Esophagus muscularis mucosa (tissue), 4 donors: ENCODE measurements at regions not wholly inside any gene's neighbourhood (a gene's known extent, or its start where the extent isn't known, plus 50 kb on each side); places are given as distances from the start of the nearest gene placed in this dataset.

Experiments used
- DNase-seq: peaks from one replicate; pipeline ENCODE4 v3.0.0-alpha.2; 2017; ENCODE audit errors: extremely low spot score
- H3K27ac ChIP-seq, 4 donors: fragments of 200-600 bp; sonication (generic); replicated peaks in 1 of 4; 1 replicate in 3 of 4; 2 replicates in 1 of 4; pipeline ENCODE4 v1.5.1; 2016 to 2019; ENCODE audit warnings: mild to moderate bottlenecking in 1 of 4
- H3K27me3 ChIP-seq, 4 donors: fragments of 200-600 bp; sonication (generic); one replicate each; pipeline versions ENCODE4 v1.5.1 to v1.6.0; 2016 to 2019
- H3K36me3 ChIP-seq, 4 donors: fragments of 200-600 bp; sonication (generic); one replicate each; pipeline ENCODE4 v1.5.1; 2016 to 2019
- H3K4me1 ChIP-seq, 4 donors: fragments of 200-600 bp; sonication (generic); one replicate each; pipeline ENCODE4 v1.5.1; 2016 to 2019
- H3K4me3 ChIP-seq, 4 donors: fragments of 200-600 bp; sonication (generic); 1 replicate in 2 of 4; 2 replicates in 2 of 4; pipeline ENCODE4 v1.5.1; 2016 to 2019; ENCODE audit warnings: mild to moderate bottlenecking in 4 of 4, moderate library complexity in 1 of 4
- H3K9me3 ChIP-seq, 4 donors: fragments of 200-600 bp; sonication (generic); 1 replicate in 3 of 4; 2 replicates in 1 of 4; pipeline ENCODE4 v1.5.1; 2016 to 2019
- EP300 ChIP-seq: sonication (generic); formaldehyde crosslinking; IDR thresholded peaks from one replicate; pipeline ENCODE4 v1.6.1; 2017; ENCODE audit warnings: antibody characterized with exemption
- POLR2A ChIP-seq: fragments of 450-650 bp; IDR thresholded peaks from one replicate; pipeline ENCODE4 v1.6.1; 2017; ENCODE audit warnings: antibody characterized with exemption, moderate library complexity, mild to moderate bottlenecking, low read depth
- POLR2AphosphoS5 ChIP-seq, 2 donors: sonication (generic); formaldehyde crosslinking; IDR thresholded peaks; one replicate each; pipeline ENCODE4 v1.6.1; 2017; ENCODE audit warnings: antibody characterized with exemption in 2 of 2
- WGBS: methylation state at CpG from one replicate; pipeline ENCODE4 v1.1.5; 2018; 5-methylcytosine and 5-hydroxymethylcytosine counted together
- intact Hi-C: fragments of 100-400 bp; cut with DNase I; formaldehyde crosslinking; loops from one replicate; pipeline ENCODE4 v1.15.1; 2023
- TF ChIP-seq, protein P1 (sequence below), 3 experiments: fragments of 200-600 bp in 2 of 3; fragments of 450-650 bp in 1 of 3; sonication (generic) in 2 of 3; IDR thresholded peaks; one replicate each; pipeline ENCODE4 v1.5.1; 2017 to 2019; ENCODE audit warnings: antibody characterized with exemption in 3 of 3, mild to moderate bottlenecking in 2 of 3, moderate library complexity in 1 of 3

DNA sequence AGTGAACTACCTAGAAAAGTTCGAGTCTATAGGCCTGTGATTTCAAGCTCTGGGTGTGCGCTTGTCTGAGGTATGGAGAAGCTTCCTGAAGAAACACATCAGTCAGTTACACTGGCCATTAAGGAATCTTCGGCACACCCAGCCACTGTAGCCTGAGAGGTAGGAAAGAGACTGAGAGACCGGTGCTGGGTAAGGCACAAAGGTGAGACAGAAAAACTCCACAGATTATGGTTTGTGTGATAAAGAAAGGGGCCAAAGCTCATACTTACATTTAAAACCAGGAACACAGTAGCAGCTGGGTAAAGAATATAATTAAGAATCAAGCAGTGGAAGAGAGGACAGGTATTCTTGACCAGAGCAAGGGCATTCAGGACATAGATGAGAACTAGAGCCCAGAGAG, 74.8 kb upstream of the TTC29 start:
- 87% methylated on average over 4 of the region's 4 CpGs for WGBS
- no peaks in the 10 kb centered on the region for H3K4me1 ChIP-seq
- H3K27me3 ChIP-seq, result no peaks in the 10 kb centered on the region
- intact Hi-C loops, result no loop called here
- H3K27ac ChIP-seq, result no peak overlapping the region
- no peaks in the 10 kb centered on the region for H3K9me3 ChIP-seq
- no peak for TF ChIP-seq POLR2A
- no peak for TF ChIP-seq EP300
- TF ChIP-seq, protein P1, sequence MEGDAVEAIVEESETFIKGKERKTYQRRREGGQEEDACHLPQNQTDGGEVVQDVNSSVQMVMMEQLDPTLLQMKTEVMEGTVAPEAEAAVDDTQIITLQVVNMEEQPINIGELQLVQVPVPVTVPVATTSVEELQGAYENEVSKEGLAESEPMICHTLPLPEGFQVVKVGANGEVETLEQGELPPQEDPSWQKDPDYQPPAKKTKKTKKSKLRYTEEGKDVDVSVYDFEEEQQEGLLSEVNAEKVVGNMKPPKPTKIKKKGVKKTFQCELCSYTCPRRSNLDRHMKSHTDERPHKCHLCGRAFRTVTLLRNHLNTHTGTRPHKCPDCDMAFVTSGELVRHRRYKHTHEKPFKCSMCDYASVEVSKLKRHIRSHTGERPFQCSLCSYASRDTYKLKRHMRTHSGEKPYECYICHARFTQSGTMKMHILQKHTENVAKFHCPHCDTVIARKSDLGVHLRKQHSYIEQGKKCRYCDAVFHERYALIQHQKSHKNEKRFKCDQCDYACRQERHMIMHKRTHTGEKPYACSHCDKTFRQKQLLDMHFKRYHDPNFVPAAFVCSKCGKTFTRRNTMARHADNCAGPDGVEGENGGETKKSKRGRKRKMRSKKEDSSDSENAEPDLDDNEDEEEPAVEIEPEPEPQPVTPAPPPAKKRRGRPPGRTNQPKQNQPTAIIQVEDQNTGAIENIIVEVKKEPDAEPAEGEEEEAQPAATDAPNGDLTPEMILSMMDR (IDR thresholded peaks at IDR 0.05), result no peak
- TF ChIP-seq POLR2AphosphoS5 (IDR thresholded peaks at IDR 0.05), result no peak
- H3K4me3 ChIP-seq, result no peak overlapping the region
- DNase-seq, result no peak
- H3K36me3 ChIP-seq, result no peaks in the 10 kb centered on the region

DNA sequence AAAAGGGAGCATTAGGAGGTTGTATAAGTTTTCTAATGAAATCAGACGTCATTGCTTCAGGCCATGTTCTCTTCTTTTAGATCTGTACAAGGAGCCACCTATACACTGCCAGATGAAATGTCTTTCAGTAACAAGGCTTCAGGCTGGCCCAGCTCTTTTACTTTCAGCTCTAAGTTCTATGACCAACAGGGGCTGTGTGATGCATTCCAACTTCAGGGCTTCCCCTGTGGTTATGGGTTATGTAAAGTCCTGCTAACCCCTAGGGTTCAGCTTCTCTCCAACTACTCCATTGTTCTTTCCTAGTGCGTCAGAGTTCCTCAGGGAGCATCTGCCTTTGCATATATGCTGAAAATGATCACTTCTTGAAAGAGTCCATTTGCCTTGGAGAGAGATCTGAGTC, 79.4 kb upstream of the TTC29 start:
- Histone ChIP-seq H3K27me3 (no peaks in the 10 kb centered on the region), H3K27ac (no peak overlapping the region), H3K36me3 (no peaks in the 10 kb centered on the region), H3K4me3 (no peak overlapping the region), H3K9me3 (no peaks in the 10 kb centered on the region), H3K4me1 (no peaks in the 10 kb centered on the region)
- intact Hi-C loops, result no loop called here
- TF ChIP-seq, protein P1 (IDR thresholded peaks at IDR 0.05), result no peak
- TF ChIP-seq POLR2A (no peak), EP300 (no peak), POLR2AphosphoS5 (IDR thresholded peaks at IDR 0.05) (no peak)
- WGBS, result 92% methylated on average over 2 of the region's 2 CpGs
- no peak for DNase-seq

DNA sequence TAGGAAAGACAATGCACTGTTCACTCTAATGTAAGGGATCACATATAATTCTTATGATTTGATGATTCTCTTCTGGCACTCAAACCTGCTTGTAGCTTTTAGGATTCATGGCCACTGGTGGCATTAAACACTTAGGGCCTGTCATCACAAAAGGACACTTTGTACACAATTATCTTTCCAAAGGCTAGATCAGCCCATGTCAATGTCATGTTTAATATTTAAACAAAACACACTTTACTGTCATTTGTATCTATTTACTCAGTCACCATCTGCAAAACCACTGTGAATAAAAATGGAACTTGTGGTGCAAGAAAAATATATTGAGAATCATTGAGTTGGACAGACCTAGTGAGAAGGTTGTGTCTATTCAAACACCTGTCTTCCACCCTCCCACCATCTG, 83.6 kb upstream of the TTC29 start:
- no peak overlapping the region for H3K27ac ChIP-seq
- DNase-seq, result no peak
- no peaks in the 10 kb centered on the region for H3K36me3 ChIP-seq
- H3K4me3 ChIP-seq, result no peak overlapping the region
- H3K4me1 ChIP-seq, result peaks cover 0 to 2% (median under 1%) of the 10 kb centered on the region in 4 donors
- no peaks in the 10 kb centered on the region for H3K9me3 ChIP-seq
- intact Hi-C loops, result no loop called here
- no peak for TF ChIP-seq POLR2A
- TF ChIP-seq, protein P1 (IDR thresholded peaks at IDR 0.05), result no peak
- no peaks in the 10 kb centered on the region for H3K27me3 ChIP-seq

DNA sequence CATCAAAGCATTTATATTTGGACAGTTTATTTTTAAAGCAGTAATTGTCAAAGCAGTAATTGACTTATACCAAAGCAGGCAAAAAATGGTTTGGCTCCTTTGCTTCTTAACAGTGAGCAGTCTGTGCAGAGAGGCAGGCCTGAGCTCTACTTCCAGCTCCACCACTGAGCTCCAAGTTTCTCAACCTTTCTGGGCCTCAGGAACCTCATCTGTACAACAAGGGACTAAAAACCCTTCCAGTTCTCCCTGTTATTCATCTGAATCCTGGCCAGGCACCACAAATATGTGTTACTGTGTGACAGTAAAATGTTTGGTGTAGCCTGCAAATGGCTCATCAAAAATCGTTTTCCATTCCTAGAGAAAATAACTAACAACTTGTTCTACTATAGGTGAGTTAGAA, 88.7 kb upstream of the TTC29 start:
- Histone ChIP-seq H3K4me1 (peaks cover 0 to 28% (median 23%) of the 10 kb centered on the region in 4 donors), H3K4me3 (no peak overlapping the region), H3K27me3 (no peaks in the 10 kb centered on the region), H3K9me3 (no peaks in the 10 kb centered on the region), H3K36me3 (no peaks in the 10 kb centered on the region), H3K27ac (no peak overlapping the region)
- TF ChIP-seq EP300, result no peak
- TF ChIP-seq, protein P1 (IDR thresholded peaks at IDR 0.05), result no peak
- no peak for TF ChIP-seq POLR2AphosphoS5 (IDR thresholded peaks at IDR 0.05)
- TF ChIP-seq POLR2A, result no peak
- intact Hi-C loops, result no loop called here
- WGBS, result 75% methylated on average over 1 of the region's 1 CpG
- no peak for DNase-seq

DNA sequence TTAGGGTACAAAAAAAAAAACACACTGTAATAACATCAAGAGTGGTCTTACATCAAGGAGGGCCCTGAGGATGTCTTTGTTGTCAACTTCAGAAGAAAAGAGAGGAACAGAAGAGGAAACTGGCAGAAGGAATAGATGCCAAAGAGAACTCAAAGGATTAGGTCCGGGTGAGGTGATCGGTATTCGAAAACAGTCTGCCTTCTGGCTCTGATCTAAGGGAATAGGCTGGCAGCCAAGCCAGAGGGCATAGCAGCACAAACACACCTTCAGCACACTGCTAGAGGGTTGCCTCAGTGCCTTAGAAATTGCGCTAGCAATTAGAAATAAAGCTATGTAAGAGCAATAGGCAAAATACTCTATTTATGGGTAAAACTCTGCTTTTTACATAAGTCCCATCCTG, 91.4 kb upstream of the TTC29 start:
- H3K27me3 ChIP-seq, result no peaks in the 10 kb centered on the region
- no peak overlapping the region for H3K4me3 ChIP-seq
- 71% methylated on average over 4 of the region's 4 CpGs for WGBS
- peaks cover 0 to 32% (median 26%) of the 10 kb centered on the region in 4 donors for H3K4me1 ChIP-seq
- no peak for DNase-seq
- no peak overlapping the region for H3K27ac ChIP-seq
- H3K36me3 ChIP-seq, result no peaks in the 10 kb centered on the region
- intact Hi-C loops, result no loop called here
- TF ChIP-seq, protein P1 (IDR thresholded peaks at IDR 0.05), result no peak
- TF ChIP-seq POLR2A (no peak), EP300 (no peak), POLR2AphosphoS5 (IDR thresholded peaks at IDR 0.05) (no peak)
- no peaks in the 10 kb centered on the region for H3K9me3 ChIP-seq
